CD4-positive, alpha-beta T cell treated with Interleukin-15 for 4 hours (primary cell): ENCODE measurements at regions not wholly inside any gene's neighbourhood (a gene's known extent, or its start where the extent isn't known, plus 50 kb on each side); places are given as distances from the start of the nearest gene placed in this dataset.
A peak's percentile ranks its signal among the peaks of the same experiment; 100 is the strongest.
"Not testable (repeated sequence)": the region's sequence is repeated elsewhere in the genome, so short reads cannot be mapped to it uniquely, and the experiment has no call there.

Experiments used
- DNase-seq: peaks from one replicate; pipeline ENCODE4 v3.0.0-alpha.2; 2020; ENCODE audit warnings: low spot score

DNA sequence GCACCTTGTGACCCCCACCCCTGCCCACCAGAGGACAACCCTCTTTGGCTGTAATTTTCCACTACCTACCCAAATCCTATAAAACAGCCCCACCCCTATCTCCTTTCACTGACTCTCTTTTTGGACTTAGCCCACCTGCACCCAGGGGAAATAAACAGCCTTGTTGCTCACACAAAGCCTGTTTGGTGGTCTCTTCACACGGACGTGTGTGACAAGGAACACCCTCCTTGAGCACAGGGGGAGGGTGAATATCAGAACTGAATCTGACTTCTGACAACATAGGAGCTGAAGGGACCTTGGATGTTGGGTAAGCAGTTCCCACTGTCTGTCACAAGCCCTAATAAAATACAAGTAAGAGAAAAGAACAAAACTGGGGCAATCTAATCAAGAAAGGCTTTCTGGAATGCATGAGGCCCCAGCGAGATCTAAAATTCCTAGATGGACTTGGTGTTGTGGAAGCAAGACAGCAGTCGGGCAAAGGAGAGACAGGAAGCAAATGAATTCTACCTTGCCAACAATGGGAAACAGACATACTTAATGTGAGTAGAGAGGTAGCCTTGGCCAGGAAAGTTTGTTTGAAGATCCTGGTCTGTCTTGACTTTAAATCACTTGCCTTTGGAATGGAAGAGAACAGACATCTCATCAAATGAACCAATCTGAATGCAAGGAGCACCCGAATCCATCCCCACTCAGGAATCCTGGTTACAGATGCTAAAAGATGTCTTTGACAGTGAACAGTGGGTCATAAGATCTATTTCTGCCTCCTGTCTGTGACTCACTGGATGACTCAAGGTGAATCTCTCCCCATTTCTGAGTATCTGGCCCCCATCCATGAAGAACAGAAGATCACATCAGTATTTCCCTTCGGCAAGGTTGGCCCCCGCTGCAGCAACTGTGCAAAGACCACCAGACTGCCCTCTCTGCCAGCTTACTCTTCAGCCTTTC lies 53.3 kb downstream of the OLFML3 start:
- no peak for DNase-seq

GRCh38 chr1:114033216-114033706 lies 54.0 kb downstream of the OLFML3 start:
- peak; percentile 7 for DNase-seq

- DNase-seq = no peak
Observed at GRCh38 chr1:114033961-114034360, 54.7 kb downstream of the OLFML3 start.

DNA sequence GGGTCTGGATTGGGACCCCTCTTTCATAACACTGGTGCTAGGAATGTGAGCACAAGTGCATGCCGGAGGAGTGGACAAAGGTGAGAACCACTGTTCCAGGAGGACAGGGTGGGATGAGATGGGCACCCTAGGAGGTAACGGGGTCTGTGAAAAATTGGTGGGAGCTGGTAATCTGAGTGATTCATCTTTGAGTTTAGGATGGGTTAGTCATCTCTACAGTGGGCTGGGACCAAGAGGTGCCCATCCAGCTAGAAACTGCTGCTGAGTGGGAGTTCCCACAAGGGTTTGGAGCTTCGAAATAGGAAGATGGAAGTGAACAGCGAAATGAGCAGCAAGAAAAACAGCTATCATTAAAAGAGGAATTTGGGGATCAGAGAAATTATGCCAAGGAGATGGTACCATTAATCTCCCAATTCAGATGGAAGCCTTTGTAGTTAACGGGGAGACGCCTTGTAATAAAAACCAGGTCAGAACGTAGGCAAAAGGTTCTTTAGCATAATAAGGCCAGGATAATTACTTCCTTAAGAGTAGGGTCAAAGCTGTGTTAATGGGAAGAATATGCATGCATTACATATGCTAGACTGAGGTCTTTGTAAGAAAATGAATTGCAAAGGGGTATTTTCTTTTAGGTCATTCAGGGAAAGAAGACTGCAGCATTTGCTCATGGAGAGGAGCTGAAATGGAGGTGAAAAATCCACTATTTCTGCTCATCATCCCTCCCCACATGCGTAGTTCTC lies 55.5 kb downstream of the OLFML3 start:
- DNase-seq = no peak

- no peak for DNase-seq
Observed at GRCh38 chr1:114035304-114035700, 56.0 kb downstream of the OLFML3 start.

- not testable (repeated sequence) for DNase-seq
Observed at GRCh38 chr1:114036841-114037630, 57.8 kb downstream of the OLFML3 start.

- DNase-seq = no peak
Observed at GRCh38 chr1:114037631-114037890, 58.3 kb downstream of the OLFML3 start.

GRCh38 chr1:114037962-114038816 lies 58.9 kb downstream of the OLFML3 start:
- DNase-seq = no peak
